ENCODE measurements at regions not wholly inside any gene's neighbourhood (a gene's known extent, or its start where the extent isn't known, plus 50 kb on each side); places are given as distances from the start of the nearest gene placed in this dataset.
"Not testable (repeated sequence)": the region's sequence is repeated elsewhere in the genome, so short reads cannot be mapped to it uniquely, and the experiment has no call there.

- no peak for DNase-seq (ENCODE audit: low read depth in 2 of 2)
These were observed 210.6 kb downstream of the KLF6 start for GRCh38 chr10:3574451-3574850.

GRCh38 chr10:3573498-3573897 lies 211.5 kb downstream of the KLF6 start:
- no peak for DNase-seq (ENCODE audit: low read depth in 2 of 2)

GRCh38 chr10:3571310-3571825 lies 213.6 kb downstream of the KLF6 start:
- no peak for DNase-seq (ENCODE audit: low read depth in 2 of 2)

- no peak for DNase-seq (ENCODE audit: low read depth in 2 of 2)
These were observed 214.1 kb downstream of the KLF6 start for GRCh38 chr10:3570855-3571266.

- DNase-seq (ENCODE audit: low read depth in 2 of 2), result no peak
These were observed 214.8 kb downstream of the KLF6 start for GRCh38 chr10:3570131-3570729.

GRCh38 chr10:3568983-3569382 lies 216.0 kb downstream of the KLF6 start:
- no peak for DNase-seq (ENCODE audit: low read depth in 2 of 2)

GRCh38 chr10:3568392-3568791 lies 216.6 kb downstream of the KLF6 start:
- DNase-seq (ENCODE audit: low read depth in 2 of 2), result no peak

- DNase-seq (ENCODE audit: low read depth in 2 of 2), result no peak
These were observed 217.6 kb downstream of the KLF6 start for GRCh38 chr10:3567291-3567963.

GRCh38 chr10:3566627-3567026 lies 218.4 kb downstream of the KLF6 start:
- DNase-seq (ENCODE audit: low read depth in 2 of 2), result no peak

GRCh38 chr10:3564346-3565002 lies 220.5 kb downstream of the KLF6 start:
- DNase-seq (ENCODE audit: low read depth in 2 of 2), result no peak

GRCh38 chr10:3563298-3563697 lies 221.7 kb downstream of the KLF6 start:
- DNase-seq (ENCODE audit: low read depth in 2 of 2), result no peak

- DNase-seq (ENCODE audit: low read depth in 2 of 2), result not testable (repeated sequence)
These were observed 224.4 kb downstream of the KLF6 start for GRCh38 chr10:3560628-3561027.

GRCh38 chr10:3559527-3559926 lies 225.5 kb downstream of the KLF6 start:
- no peak for DNase-seq (ENCODE audit: low read depth in 2 of 2)

GRCh38 chr10:3559011-3559410 lies 226.0 kb downstream of the KLF6 start:
- DNase-seq (ENCODE audit: low read depth in 2 of 2), result no peak

- DNase-seq (ENCODE audit: low read depth in 2 of 2), result not testable (repeated sequence)
These were observed 228.6 kb downstream of the KLF6 start for GRCh38 chr10:3556191-3557017.

- DNase-seq (ENCODE audit: low read depth in 2 of 2), result no peak
These were observed 230.9 kb downstream of the KLF6 start for GRCh38 chr10:3554121-3554522.

- no peak for DNase-seq (ENCODE audit: low read depth in 2 of 2)
These were observed 232.7 kb downstream of the KLF6 start for GRCh38 chr10:3552281-3552680.

GRCh38 chr10:3551761-3552160 lies 233.2 kb downstream of the KLF6 start:
- DNase-seq (ENCODE audit: low read depth in 2 of 2), result no peak

GRCh38 chr10:3549118-3549517 lies 235.9 kb downstream of the KLF6 start:
- no peak for DNase-seq (ENCODE audit: low read depth in 2 of 2)

GRCh38 chr10:3548702-3549101 lies 236.3 kb downstream of the KLF6 start:
- DNase-seq (ENCODE audit: low read depth in 2 of 2), result no peak

- no peak for DNase-seq (ENCODE audit: low read depth in 2 of 2)
These were observed 236.9 kb downstream of the KLF6 start for GRCh38 chr10:3548076-3548475.

GRCh38 chr10:3544561-3544960 lies 240.4 kb downstream of the KLF6 start:
- DNase-seq (ENCODE audit: low read depth in 2 of 2), result no peak
